Panc1 (cell line): ENCODE measurements at regions not wholly inside any gene's neighbourhood (a gene's known extent, or its start where the extent isn't known, plus 50 kb on each side); places are given as distances from the start of the nearest gene placed in this dataset.

Experiments used
- ATAC-seq: fragments of 200-7000 bp; cut with Tn5 transposase; 2 replicates; pipeline ENCODE4 v1.9.1; 2020; ENCODE audit warnings: mild to moderate bottlenecking, moderate library complexity
- BruUV-seq: library from RNA; stranded (reverse); fragments of 400-500 nt; replicated peaks from 2 replicates; lab custom pipeline; 2021; lab: Mats Ljungman, UMichigan
- CTCF ChIA-PET: fragments of 300-600 bp; sonication (Branson Sonifier 250); formaldehyde crosslinking; loops from one replicate; lab custom pipeline; 2022; ENCODE audit warnings: antibody characterized with exemption; lab: Charles Lee
- POLR2A ChIA-PET: fragments of 300-600 bp; sonication (Branson Sonifier 250); formaldehyde crosslinking; loops from one replicate; lab custom pipeline; 2022; ENCODE audit warnings: antibody characterized with exemption; lab: Charles Lee
- DNase-seq: peaks from one replicate; pipeline ENCODE4 v3.0.0-alpha.2; 2010; ENCODE audit warnings: low read depth, low spot score
- H3K27ac ChIP-seq: 2 replicates; pipeline ENCODE4 v1.5.1; 2011; ENCODE audit warnings: mild to moderate bottlenecking, low read length, inconsistent platforms
- H3K27me3 ChIP-seq: fragments of 200-500 bp; sonication (Bioruptor generic); 2 replicates; pipeline ENCODE4 v1.6.0; 2014; ENCODE audit warnings: low read length, inconsistent platforms; ENCODE audit not compliant: control insufficient read depth, insufficient read depth
- H3K36me3 ChIP-seq: fragments of 200-500 bp; sonication (Bioruptor generic); 2 replicates; pipeline ENCODE4 v1.5.1; 2014; ENCODE audit warnings: inconsistent platforms, mild to moderate bottlenecking, low read length, moderate library complexity; ENCODE audit not compliant: control insufficient read depth, insufficient read depth
- H3K4me1 ChIP-seq: 2 replicates; pipeline ENCODE4 v1.5.1; 2011; ENCODE audit warnings: inconsistent platforms, mild to moderate bottlenecking, low read length, moderate library complexity; ENCODE audit not compliant: control insufficient read depth, insufficient read depth
- H3K4me3 ChIP-seq, 2 experiments: 2 replicates each; pipeline ENCODE4 v1.5.1; 2011 to 2012; ENCODE audit warnings: low read depth in 2 of 2, low read length in 2 of 2, mild to moderate bottlenecking in 2 of 2, inconsistent platforms in 1 of 2, moderate library complexity in 1 of 2
- H3K9me3 ChIP-seq: fragments of 200-500 bp; sonication (Bioruptor generic); 2 replicates; pipeline ENCODE4 v1.5.1; 2014; ENCODE audit warnings: low read depth, mild to moderate bottlenecking, inconsistent platforms, low read length, moderate library complexity; ENCODE audit not compliant: control insufficient read depth, insufficient read depth
- CTCF ChIP-seq: fragments of 450-650 bp; IDR thresholded peaks from 2 replicates; pipeline ENCODE4 v1.5.1; 2017; ENCODE audit warnings: mild to moderate bottlenecking
- POLR2AphosphoS5 ChIP-seq: IDR thresholded peaks from 2 replicates; pipeline ENCODE4 v1.6.1; 2012; ENCODE audit warnings: mild to moderate bottlenecking, low read depth, low read length, moderate library complexity
- SIN3A ChIP-seq: IDR thresholded peaks from 2 replicates; pipeline ENCODE4 v1.6.1; 2012; ENCODE audit warnings: low read depth, mild to moderate bottlenecking, low read length, moderate library complexity, borderline replicate concordance; ENCODE audit not compliant: insufficient read depth
- TCF7L2 ChIP-seq: IDR thresholded peaks from 2 replicates; pipeline ENCODE4 v1.6.1; 2011; ENCODE audit warnings: mild to moderate bottlenecking, low read depth, low read length, inconsistent platforms
- in situ Hi-C: cut with HindIII; loops from 2 replicates; pipeline ENCODE4 v1.10.0; 2016; ENCODE audit warnings: low sequenced_read_pairs, low pct_unique_long_range_greater_than_20kb
- intact Hi-C: fragments of 100-400 bp; cut with micrococcal nuclease; formaldehyde crosslinking; loops from one replicate; pipeline ENCODE4 v1.10.0; 2022; ENCODE audit not compliant: unreplicated experiment
- TF ChIP-seq, protein P1 (sequence below), 2 experiments: IDR thresholded peaks; 2 replicates each; pipeline ENCODE4 v1.6.1; 2011 to 2012; ENCODE audit warnings: low read depth in 2 of 2, control low read depth in 1 of 2, low read length in 1 of 2, mild to moderate bottlenecking in 1 of 2, moderate library complexity in 1 of 2; ENCODE audit not compliant: insufficient read depth in 1 of 2

DNA sequence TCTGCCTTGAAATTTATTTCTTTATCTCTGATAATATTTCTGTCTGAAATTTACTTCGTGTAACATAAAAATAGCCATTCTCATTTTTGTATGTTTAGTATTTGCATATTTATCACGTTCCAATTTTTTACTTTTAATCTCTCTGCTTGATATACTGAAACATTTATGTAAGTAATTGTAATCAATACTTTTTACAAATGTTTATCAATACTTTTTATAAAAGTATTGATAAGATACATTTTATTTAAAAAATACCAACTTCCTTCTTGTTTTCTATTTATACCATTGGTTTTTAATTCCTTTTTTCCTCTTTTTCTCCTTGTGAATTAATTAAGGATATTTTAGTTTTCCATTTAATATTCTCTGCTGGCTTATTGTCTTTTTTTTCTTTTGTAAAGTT is 60.3 kb upstream of the TBL1XR1 start:
- H3K4me3 ChIP-seq, result no peak overlapping the region
- peaks cover 5% of the 10 kb centered on the region; the same call in 1 of the 2 replicates for H3K4me1 ChIP-seq
- TF ChIP-seq SIN3A, result no peak
- DNase-seq (no peak), ATAC-seq (no peak)
- CTCF ChIA-PET, result no interaction called here
- no peak overlapping the region for H3K27ac ChIP-seq
- POLR2A ChIA-PET, result no interaction called here
- no peaks in the 10 kb centered on the region for H3K36me3 ChIP-seq
- no peaks in the 10 kb centered on the region for H3K27me3 ChIP-seq
- H3K9me3 ChIP-seq, result no peaks in the 10 kb centered on the region
- in situ Hi-C loops (no loop called here), intact Hi-C loops (no loop called here)
- no TSS peak for BruUV-seq

- in situ Hi-C loops, result no loop called here
- H3K4me1 ChIP-seq, result no peaks in the 10 kb centered on the region
- ChIA-PET POLR2A (no interaction called here), CTCF (no interaction called here)
- no peak overlapping the region for H3K4me3 ChIP-seq
- TF ChIP-seq TCF7L2, result no peak
- TF ChIP-seq, protein P1, sequence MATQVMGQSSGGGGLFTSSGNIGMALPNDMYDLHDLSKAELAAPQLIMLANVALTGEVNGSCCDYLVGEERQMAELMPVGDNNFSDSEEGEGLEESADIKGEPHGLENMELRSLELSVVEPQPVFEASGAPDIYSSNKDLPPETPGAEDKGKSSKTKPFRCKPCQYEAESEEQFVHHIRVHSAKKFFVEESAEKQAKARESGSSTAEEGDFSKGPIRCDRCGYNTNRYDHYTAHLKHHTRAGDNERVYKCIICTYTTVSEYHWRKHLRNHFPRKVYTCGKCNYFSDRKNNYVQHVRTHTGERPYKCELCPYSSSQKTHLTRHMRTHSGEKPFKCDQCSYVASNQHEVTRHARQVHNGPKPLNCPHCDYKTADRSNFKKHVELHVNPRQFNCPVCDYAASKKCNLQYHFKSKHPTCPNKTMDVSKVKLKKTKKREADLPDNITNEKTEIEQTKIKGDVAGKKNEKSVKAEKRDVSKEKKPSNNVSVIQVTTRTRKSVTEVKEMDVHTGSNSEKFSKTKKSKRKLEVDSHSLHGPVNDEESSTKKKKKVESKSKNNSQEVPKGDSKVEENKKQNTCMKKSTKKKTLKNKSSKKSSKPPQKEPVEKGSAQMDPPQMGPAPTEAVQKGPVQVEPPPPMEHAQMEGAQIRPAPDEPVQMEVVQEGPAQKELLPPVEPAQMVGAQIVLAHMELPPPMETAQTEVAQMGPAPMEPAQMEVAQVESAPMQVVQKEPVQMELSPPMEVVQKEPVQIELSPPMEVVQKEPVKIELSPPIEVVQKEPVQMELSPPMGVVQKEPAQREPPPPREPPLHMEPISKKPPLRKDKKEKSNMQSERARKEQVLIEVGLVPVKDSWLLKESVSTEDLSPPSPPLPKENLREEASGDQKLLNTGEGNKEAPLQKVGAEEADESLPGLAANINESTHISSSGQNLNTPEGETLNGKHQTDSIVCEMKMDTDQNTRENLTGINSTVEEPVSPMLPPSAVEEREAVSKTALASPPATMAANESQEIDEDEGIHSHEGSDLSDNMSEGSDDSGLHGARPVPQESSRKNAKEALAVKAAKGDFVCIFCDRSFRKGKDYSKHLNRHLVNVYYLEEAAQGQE (IDR thresholded peaks at IDR 0.05; ENCODE audit: insufficient read depth in 1 of 2, low read depth in 2 of 2, low read length in 1 of 2), result no peak
- no peak for TF ChIP-seq SIN3A
- TF ChIP-seq CTCF, result no peak
- TF ChIP-seq POLR2AphosphoS5, result no peak
- no peak for DNase-seq
- no peaks in the 10 kb centered on the region for H3K36me3 ChIP-seq
- H3K9me3 ChIP-seq, result no peaks in the 10 kb centered on the region
- H3K27ac ChIP-seq, result no peak overlapping the region
- intact Hi-C loops, result no loop called here
- no peaks in the 10 kb centered on the region for H3K27me3 ChIP-seq
- BruUV-seq, result no TSS peak
- ATAC-seq, result no peak
Measured at GRCh38 chr3:177262396-177262795, 65.1 kb upstream of the TBL1XR1 start.

DNA sequence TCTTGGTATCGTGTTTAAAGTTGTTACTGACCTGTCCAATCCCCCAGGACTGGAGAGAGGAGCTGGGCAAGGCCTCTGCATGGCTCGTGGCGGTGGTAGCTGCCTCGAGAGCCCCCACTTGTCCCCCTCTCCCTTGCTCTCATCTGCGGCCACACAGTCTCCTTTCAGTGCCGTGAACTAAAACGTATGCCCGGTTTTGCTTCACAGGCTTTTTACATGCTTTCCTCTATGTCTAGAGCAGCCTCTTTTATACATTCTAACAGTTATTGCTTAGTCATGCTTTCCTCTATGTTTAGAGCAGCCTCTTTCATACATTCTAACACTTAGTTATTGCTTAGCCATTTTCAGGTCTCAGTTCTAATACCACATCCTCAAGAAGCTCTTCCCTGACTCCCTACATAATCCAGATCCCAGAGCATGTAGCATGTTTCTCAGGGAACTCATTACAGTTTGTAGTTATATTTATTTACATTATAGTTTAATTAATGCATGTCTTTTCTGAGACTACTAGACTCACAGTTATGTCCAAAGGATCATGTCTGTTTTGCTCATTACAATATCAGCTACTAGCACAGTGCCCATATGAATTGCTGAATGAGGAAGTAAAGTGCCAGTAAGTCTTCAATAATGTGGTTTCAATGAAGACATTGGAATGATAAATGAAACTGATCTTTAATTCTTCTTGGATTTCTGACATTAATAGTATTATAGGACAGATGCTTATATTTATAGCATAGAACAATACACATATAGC is 66.5 kb upstream of the TBL1XR1 start:
- Histone ChIP-seq H3K36me3 (no peaks in the 10 kb centered on the region), H3K9me3 (no peaks in the 10 kb centered on the region), H3K4me1 (no peaks in the 10 kb centered on the region), H3K4me3 (no peak overlapping the region), H3K27ac (peak overlapping the region; percentile 55; the same call in 1 of the 2 replicates), H3K27me3 (no peaks in the 10 kb centered on the region)
- TF ChIP-seq CTCF (no peak), SIN3A (no peak), POLR2AphosphoS5 (no peak), TCF7L2 (no peak)
- TF ChIP-seq, protein P1 (IDR thresholded peaks at IDR 0.05; ENCODE audit: insufficient read depth in 1 of 2, low read depth in 2 of 2, low read length in 1 of 2), result no peak
- DNase-seq, result no peak
- ChIA-PET POLR2A (no interaction called here), CTCF (interaction anchor here (0.7 kb wide), 1 partner anchor 7 kb away, joined by 5 read pairs; no protein-coding TSS in a partner anchor)
- BruUV-seq, result no TSS peak
- ATAC-seq, result 0 out of 2 replicates have a peak, but pooled peaks have one; percentile 29
- intact Hi-C loops (no loop called here), in situ Hi-C loops (no loop called here)
